GM12865 (cell line): ENCODE measurements at regions not wholly inside any gene's neighbourhood (a gene's known extent, or its start where the extent isn't known, plus 50 kb on each side); places are given as distances from the start of the nearest gene placed in this dataset.

ENCODE experiments used
- DNase-seq: peaks from one replicate; pipeline ENCODE4 v3.0.0; 2010; ENCODE audit warnings: low read depth
- H3K4me3 ChIP-seq: 2 replicates; pipeline ENCODE4 v1.5.1; 2011; ENCODE audit warnings: mild to moderate bottlenecking, low read depth, low read length, control low read depth
- TF ChIP-seq, protein P1 (sequence below): IDR thresholded peaks from 2 replicates; pipeline ENCODE4 v1.5.1; 2011; ENCODE audit warnings: low read length, control low read depth, low read depth, inconsistent platforms; ENCODE audit not compliant: insufficient read depth; ENCODE audit errors: missing control alignments

GRCh38 chr6:23388086-23388783 lies 737.8 kb upstream of the NRSN1 start:
- no peak for DNase-seq
- TF ChIP-seq, protein P1, sequence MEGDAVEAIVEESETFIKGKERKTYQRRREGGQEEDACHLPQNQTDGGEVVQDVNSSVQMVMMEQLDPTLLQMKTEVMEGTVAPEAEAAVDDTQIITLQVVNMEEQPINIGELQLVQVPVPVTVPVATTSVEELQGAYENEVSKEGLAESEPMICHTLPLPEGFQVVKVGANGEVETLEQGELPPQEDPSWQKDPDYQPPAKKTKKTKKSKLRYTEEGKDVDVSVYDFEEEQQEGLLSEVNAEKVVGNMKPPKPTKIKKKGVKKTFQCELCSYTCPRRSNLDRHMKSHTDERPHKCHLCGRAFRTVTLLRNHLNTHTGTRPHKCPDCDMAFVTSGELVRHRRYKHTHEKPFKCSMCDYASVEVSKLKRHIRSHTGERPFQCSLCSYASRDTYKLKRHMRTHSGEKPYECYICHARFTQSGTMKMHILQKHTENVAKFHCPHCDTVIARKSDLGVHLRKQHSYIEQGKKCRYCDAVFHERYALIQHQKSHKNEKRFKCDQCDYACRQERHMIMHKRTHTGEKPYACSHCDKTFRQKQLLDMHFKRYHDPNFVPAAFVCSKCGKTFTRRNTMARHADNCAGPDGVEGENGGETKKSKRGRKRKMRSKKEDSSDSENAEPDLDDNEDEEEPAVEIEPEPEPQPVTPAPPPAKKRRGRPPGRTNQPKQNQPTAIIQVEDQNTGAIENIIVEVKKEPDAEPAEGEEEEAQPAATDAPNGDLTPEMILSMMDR, result no peak
- H3K4me3 ChIP-seq, result no peak overlapping the region

GRCh38 chr6:23389386-23389785 lies 736.6 kb upstream of the NRSN1 start:
- TF ChIP-seq, protein P1, result no peak
- DNase-seq, result no peak
- no peak overlapping the region for H3K4me3 ChIP-seq

GRCh38 chr6:23390221-23390620 lies 735.8 kb upstream of the NRSN1 start:
- TF ChIP-seq, protein P1, result no peak
- no peak for DNase-seq
- H3K4me3 ChIP-seq, result no peak overlapping the region

DNA sequence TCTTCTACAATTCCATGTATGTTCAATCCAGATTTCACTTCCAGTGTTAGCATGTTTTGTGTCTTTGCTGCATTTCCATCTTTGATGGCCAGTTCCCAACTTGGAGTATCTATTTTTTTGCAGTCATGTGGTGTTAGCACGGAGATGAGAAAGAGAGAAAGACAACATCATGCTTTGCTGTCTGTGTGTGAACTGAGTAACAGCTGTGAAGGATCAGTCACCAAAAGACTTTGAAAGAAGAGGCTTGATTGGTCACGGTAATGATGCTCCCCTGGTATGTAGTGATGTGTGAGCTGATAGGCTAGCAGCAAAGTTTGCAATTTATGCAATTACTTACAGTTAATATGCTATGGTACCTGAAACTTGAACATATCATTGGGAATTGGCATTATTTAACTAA lies 731.3 kb upstream of the NRSN1 start:
- no peak for DNase-seq
- TF ChIP-seq, protein P1, result no peak
- no peak overlapping the region for H3K4me3 ChIP-seq

DNA sequence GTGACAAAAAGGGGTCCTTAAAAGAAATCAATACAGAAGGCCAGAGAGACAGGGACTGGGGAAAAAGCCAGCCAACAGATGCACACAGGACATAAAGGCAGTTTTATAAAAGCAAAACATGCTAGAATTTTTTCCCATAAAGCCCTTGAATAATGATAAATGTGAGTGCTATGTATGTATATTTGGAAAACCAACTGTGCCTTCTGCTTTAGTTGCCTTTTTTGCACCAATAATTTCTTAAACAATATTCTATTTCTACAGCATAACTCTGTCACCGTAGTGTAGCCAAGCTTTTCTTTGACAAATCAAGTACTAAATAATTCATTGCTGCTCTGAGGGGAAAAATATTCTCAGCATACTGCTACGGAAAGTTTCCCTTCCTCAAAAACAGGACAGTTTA lies 730.6 kb upstream of the NRSN1 start:
- DNase-seq, result no peak
- no peak overlapping the region for H3K4me3 ChIP-seq
- TF ChIP-seq, protein P1, result no peak

DNA sequence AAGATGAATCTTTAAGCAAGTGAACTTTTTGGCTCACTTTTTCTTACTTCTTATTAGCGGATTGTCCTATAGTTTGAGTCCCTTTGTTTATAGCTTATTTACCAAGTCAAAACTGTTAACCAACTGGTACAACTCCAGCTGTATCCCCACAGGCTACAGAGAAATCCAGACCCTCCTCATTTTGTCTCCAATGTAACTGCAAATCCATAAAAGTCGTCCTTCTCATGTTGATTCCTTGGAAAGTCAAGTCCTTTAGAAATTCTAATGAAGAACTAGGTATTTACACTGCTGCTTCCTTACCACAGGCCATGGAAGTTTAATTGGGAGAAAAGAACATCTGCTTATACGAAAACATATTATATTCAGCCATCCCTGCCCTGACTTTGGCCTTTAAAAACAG lies 729.1 kb upstream of the NRSN1 start:
- TF ChIP-seq, protein P1, result no peak

DNA sequence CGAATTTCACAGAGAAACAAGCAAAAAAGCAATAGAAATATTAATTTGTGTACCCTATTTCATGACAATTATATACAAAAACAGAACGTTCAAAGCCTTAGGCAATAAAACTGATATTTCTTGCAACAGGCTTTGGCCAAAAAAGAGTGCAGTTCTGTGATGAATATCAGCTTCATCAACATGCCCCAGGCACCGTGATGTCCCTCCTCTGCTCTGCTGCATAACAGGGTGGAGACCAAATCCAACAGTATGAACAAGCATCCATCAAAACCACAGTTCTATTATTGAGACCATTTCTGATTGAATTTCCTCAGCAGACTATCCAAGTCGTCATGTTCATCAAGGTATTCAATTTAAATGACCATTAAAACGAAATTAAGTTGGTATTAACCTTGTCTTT lies 722.6 kb upstream of the NRSN1 start:
- TF ChIP-seq, protein P1, result no peak
- H3K4me3 ChIP-seq, result no peak overlapping the region
- DNase-seq, result no peak

More for the DNA sequence above, 729.1 kb upstream of the NRSN1 start:
- no peak overlapping the region for H3K4me3 ChIP-seq
- no peak for DNase-seq
